GM19468 (cell line): ENCODE measurements at regions not wholly inside any gene's neighbourhood (a gene's known extent, or its start where the extent isn't known, plus 50 kb on each side); places are given as distances from the start of the nearest gene placed in this dataset.

ENCODE experiments used
- ATAC-seq: cut with Tn5 transposase; IDR thresholded peaks from one replicate; pipeline ENCODE4 v1.9.1; 2021; ENCODE audit warnings: mild to moderate bottlenecking, moderate library complexity, moderate number of reproducible peaks; ENCODE audit not compliant: unreplicated experiment; ENCODE audit errors: extremely low read depth

DNA sequence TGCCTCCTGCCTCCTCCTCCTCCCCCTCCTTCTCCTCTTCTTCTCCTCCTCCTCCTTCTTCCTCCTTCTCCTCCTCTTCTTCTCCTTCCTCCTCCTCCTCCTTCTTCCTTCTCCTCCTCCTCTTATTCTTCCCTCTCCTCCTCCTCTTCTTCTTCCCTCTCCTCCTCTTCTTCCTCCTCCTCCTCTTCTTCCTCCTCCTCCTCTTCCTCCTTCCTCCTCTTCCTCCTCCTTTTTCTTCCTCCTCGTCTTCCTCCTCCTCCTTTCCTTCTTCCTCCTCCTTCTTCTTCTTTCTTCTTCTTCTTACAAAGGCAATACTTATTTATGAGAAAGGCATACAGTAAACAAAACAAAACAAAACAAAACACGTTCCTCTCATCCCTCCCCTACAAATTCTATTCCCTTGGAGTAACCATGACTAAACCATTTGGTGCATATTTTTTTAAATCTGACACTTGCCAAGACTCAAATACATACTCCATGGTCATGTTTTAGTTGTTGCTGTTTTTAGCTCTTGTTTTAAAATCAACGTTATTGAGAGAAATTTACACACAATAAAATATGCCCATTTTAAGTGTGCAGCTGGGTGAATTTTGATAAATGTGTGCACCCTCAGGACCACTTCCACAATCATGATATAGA lies 135.6 kb downstream of the FOXD1 start:
- ATAC-seq, result no peak

DNA sequence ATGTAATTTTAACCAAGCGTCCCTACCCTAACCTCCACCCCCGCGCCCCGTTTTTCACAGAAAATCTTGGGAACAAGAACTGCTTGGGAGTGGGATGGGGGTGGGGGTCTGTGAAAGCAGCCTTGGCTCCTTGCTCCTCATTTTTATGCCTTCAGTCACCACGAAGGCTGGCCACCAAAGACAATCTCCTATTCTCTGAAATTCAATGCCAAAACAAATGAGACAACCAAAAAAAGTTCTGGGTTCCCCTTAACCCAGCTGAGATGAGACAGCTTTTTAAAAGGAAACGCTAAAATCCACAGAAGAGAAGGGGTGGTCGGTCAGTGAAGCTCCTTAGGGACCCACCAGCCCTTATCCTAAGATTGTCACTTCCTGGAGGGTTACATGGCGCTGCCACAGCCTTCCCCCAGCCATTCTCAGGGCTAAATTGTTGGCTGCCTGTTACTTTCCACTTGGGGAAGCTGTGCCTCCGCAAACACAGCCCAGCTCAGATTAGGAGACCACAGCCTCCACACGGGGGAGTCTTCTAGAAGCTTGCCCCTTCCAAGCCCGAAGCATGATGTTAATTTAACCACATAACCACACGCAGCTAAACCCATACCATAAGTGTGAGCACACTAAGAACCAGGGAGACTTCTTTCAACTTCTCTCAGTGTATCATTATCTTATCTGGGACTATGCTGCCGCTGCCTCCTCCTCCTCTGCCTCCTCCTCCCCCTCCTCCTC lies 136.3 kb downstream of the FOXD1 start:
- ATAC-seq, result no peak

- no peak for ATAC-seq
Observed at GRCh38 chr5:73311291-73312110, 137.1 kb downstream of the FOXD1 start.

GRCh38 chr5:73307645-73308355 lies 134.8 kb downstream of the TMEM174 start:
- ATAC-seq, result no peak

- no peak for ATAC-seq
Observed at GRCh38 chr5:73306741-73307275, 133.8 kb downstream of the TMEM174 start.

- no peak for ATAC-seq
Observed at GRCh38 chr5:73306078-73306719, 133.2 kb downstream of the TMEM174 start.

- no peak for ATAC-seq
Observed at GRCh38 chr5:73305386-73305785, 132.4 kb downstream of the TMEM174 start.

- ATAC-seq, result no peak
Observed at GRCh38 chr5:73304381-73304780, 131.4 kb downstream of the TMEM174 start.

DNA sequence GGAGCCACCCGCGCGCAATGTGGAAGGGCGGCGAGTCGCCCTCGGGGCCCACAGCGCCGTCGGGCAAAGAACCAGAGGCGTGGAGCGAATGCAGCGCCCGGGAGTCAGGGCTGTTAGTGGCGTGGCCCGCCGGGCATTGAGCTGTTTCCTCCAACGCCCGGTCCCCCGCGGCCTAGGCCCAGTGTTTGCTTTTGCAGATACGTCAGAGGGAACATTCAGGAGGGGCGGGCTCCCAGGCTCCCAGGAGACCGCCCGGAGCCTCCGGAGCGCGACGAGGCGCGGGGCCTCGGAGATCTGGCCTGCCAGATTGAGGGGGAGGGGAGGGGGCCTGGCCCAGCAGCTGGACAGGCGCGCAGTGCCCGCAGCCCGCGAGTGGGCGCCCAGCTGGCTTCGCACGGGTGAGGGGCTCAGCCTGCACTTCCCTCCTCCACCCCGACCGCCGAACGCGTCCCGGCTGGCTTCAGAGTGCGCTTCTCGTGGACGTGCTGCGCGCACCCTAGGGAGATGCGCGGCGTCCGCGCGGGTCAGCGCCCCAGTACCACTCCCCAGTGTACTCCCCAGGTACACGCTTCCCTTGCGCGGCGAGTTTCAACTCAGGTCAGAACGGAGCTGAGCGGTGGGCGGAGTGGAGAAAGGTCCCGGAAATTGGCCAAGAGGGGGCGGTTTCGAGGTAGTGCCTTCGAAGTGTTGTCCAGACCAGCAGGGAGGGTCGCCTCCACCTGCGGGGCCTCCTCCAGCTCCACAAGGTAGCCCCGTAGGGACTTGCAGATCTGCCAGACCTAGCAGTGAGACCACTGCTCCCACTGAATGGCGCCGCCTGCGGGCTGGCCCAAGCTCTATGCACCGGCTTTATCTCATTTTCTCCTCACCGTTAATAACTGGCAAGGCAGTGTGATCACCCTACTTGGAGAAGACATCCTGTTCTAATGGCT lies 130.4 kb downstream of the TMEM174 start:
- no peak for ATAC-seq

DNA sequence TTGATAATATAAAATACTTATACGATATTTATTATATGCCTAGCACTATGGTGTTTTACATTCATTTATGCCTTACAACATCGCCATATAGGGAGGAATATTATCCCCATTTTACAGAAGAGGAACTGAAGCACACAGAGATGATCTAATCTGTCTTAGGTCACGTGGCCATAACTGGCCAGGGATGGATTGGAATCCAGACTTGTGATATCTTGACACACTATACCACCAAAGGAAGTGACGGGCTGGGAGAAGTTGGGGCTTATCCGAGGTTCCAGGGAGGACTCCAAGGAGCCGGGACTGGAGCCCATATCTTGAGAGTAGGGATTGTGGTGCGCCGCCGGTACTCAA lies 129.8 kb downstream of the TMEM174 start:
- no peak for ATAC-seq

GRCh38 chr5:73301208-73301901 lies 128.4 kb downstream of the TMEM174 start:
- no peak for ATAC-seq

GRCh38 chr5:73300337-73301207 lies 127.6 kb downstream of the TMEM174 start:
- ATAC-seq, result no peak

- ATAC-seq, result no peak
Observed at GRCh38 chr5:73299665-73300336, 126.8 kb downstream of the TMEM174 start.

DNA sequence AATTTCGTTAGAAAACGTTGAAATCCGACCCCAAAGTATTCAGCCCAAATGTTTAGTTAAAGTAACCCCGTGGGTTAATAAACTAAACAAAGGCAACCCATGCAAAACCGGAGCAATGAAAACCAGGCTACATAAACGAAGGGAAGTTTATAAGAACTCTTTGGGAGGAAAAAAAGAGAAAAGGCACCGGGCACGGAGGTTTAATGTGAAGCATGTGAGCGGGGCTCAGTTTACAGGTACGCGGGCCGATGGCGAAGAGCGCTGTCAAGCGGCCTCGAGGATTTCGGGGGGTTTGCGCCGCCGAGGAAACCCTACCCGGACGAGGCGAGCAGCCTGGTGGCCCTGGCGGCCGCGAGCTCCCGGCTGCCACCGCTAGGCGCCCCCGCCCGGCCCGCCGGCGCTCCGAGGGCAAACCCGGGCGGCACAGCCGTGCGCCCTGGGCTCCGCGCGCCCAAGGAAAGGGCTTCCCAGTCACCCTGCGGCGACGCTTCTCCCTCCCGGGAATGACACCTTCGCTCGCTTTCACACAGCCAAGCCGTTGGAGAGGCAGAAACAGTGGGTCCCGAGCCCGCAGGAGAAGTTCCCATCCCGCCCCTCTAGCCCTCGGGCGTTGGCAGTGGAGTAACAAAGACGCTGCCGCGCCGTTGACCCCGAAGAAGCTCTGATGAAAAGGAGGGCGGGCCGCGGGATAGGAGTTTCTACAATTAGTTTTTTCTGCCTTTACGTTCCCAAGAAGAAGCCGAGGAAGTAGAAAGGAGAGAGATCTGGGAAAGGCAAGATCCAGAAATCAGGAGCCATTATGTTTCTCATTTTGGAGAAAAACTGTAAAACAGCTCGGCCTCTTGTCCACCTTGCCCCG lies 126.0 kb downstream of the TMEM174 start:
- ATAC-seq, result no peak

GRCh38 chr5:73298251-73298771 lies 125.3 kb downstream of the TMEM174 start:
- ATAC-seq, result no peak

DNA sequence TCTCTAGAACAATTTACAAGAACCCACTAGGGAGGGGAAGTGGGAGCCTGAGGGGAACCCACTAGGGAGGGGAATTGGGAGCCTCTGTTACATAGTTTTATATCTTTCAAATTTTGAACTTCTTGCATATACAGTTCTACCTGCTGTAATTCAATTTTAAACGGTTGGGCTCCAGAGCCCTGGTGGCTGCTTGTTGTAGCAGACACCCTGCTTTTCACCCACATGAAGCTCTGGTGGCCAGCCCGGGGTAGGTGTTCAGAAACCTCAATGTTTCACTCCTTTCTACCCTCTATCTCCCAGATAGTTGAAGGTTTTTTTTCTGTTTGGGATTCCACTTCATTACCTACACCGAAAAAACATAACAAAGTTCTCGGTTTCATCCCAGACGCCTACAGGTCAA lies 124.4 kb downstream of the TMEM174 start:
- ATAC-seq, result no peak
